PC-3 (cell line): ENCODE measurements at regions not wholly inside any gene's neighbourhood (a gene's known extent, or its start where the extent isn't known, plus 50 kb on each side); places are given as distances from the start of the nearest gene placed in this dataset.

Experiments
- ATAC-seq: fragments of 200-7000 bp; cut with Tn5 transposase; 2 replicates; pipeline ENCODE4 v1.9.1; 2020; ENCODE audit warnings: mild to moderate bottlenecking, moderate library complexity
- BruUV-seq: library from RNA; stranded (reverse); fragments of 400-500 nt; replicated peaks from 2 replicates; lab custom pipeline; 2021; lab: Mats Ljungman, UMichigan
- CTCF ChIA-PET: fragments of 300-600 bp; sonication (Branson Sonifier 250); formaldehyde crosslinking; loops from one replicate; lab custom pipeline; 2022; ENCODE audit warnings: antibody characterized with exemption; lab: Charles Lee
- POLR2A ChIA-PET: fragments of 300-600 bp; sonication (Branson Sonifier 250); formaldehyde crosslinking; loops from one replicate; lab custom pipeline; 2022; ENCODE audit warnings: antibody characterized with exemption; ENCODE audit not compliant: unreplicated experiment; lab: Charles Lee
- DNase-seq: peaks from one replicate; pipeline ENCODE4 v3.0.0-alpha.2; 2015
- H2AFZ ChIP-seq: fragments of 300-600 bp; sonication (generic); 2 replicates; pipeline ENCODE4 v1.6.0; 2016; ENCODE audit warnings: antibody characterized with exemption, low read length
- H3F3A ChIP-seq: fragments of 300-600 bp; sonication (generic); one replicate; pipeline ENCODE4 v1.6.0; 2017; ENCODE audit warnings: antibody characterized with exemption, low read length, control low read depth, mild to moderate bottlenecking; ENCODE audit not compliant: unreplicated experiment
- H3K27ac ChIP-seq: fragments of 300-600 bp; sonication (generic); 2 replicates; pipeline ENCODE4 v1.5.1; 2016; ENCODE audit warnings: mild to moderate bottlenecking, low read length
- H3K27me3 ChIP-seq: fragments of 300-600 bp; sonication (generic); 2 replicates; pipeline ENCODE4 v1.6.1; 2016; ENCODE audit warnings: low read length, mixed read lengths
- H3K36me3 ChIP-seq: fragments of 300-600 bp; sonication (generic); 2 replicates; pipeline ENCODE4 v1.6.1; 2016; ENCODE audit warnings: low read depth, mixed run types, low read length, mixed read lengths
- H3K4me1 ChIP-seq: fragments of 300-600 bp; sonication (generic); 2 replicates; pipeline ENCODE4 v1.5.1; 2016; ENCODE audit warnings: low read length; ENCODE audit not compliant: insufficient read depth
- H3K4me2 ChIP-seq: fragments of 300-600 bp; sonication (generic); 2 replicates; pipeline ENCODE4 v1.6.0; 2016; ENCODE audit warnings: low read length
- H3K4me3 ChIP-seq: fragments of 300-600 bp; sonication (generic); 2 replicates; pipeline ENCODE4 v1.5.1; 2016; ENCODE audit warnings: mild to moderate bottlenecking, low read length, mixed read lengths
- H3K79me2 ChIP-seq: fragments of 300-600 bp; sonication (generic); 2 replicates; pipeline ENCODE4 v1.6.1; 2017; ENCODE audit warnings: low read length, mixed read lengths
- H3K9ac ChIP-seq: fragments of 300-600 bp; sonication (generic); 2 replicates; pipeline ENCODE4 v1.6.0; 2016; ENCODE audit warnings: mild to moderate bottlenecking, low read length
- H3K9me2 ChIP-seq: fragments of 300-600 bp; sonication (generic); replicated peaks from 2 replicates; pipeline ENCODE4 v1.6.1; 2016; ENCODE audit warnings: mixed run types, low read length, mixed read lengths
- H3K9me3 ChIP-seq: fragments of 300-600 bp; sonication (generic); 2 replicates; pipeline ENCODE4 v1.6.1; 2016; ENCODE audit warnings: low read length, mixed read lengths
- H4K20me1 ChIP-seq: fragments of 300-600 bp; sonication (generic); 2 replicates; pipeline ENCODE4 v1.6.1; 2016; ENCODE audit warnings: low read length, mixed read lengths
- EZH2 ChIP-seq: fragments of 300-600 bp; sonication (generic); IDR thresholded peaks from one replicate; pipeline ENCODE4 v1.6.1; 2017; ENCODE audit warnings: antibody characterized with exemption, mild to moderate bottlenecking, low read length; ENCODE audit not compliant: unreplicated experiment
- EZH2phosphoT487 ChIP-seq: fragments of 300-600 bp; sonication (generic); IDR thresholded peaks from 2 replicates; pipeline ENCODE4 v1.6.1; 2018; ENCODE audit warnings: mild to moderate bottlenecking, antibody characterized with exemption, low read length, borderline replicate concordance
- intact Hi-C: fragments of 100-400 bp; cut with micrococcal nuclease; formaldehyde crosslinking; loops from 2 replicates; pipeline ENCODE4 v1.9.0; 2023
- TF ChIP-seq, protein P1 (sequence below): fragments of 300-600 bp; sonication (generic); conservative IDR thresholded peaks from 2 replicates; pipeline ENCODE4 v1.5.1; 2017; ENCODE audit warnings: antibody characterized with exemption, low read depth, mild to moderate bottlenecking, low read length

DNA sequence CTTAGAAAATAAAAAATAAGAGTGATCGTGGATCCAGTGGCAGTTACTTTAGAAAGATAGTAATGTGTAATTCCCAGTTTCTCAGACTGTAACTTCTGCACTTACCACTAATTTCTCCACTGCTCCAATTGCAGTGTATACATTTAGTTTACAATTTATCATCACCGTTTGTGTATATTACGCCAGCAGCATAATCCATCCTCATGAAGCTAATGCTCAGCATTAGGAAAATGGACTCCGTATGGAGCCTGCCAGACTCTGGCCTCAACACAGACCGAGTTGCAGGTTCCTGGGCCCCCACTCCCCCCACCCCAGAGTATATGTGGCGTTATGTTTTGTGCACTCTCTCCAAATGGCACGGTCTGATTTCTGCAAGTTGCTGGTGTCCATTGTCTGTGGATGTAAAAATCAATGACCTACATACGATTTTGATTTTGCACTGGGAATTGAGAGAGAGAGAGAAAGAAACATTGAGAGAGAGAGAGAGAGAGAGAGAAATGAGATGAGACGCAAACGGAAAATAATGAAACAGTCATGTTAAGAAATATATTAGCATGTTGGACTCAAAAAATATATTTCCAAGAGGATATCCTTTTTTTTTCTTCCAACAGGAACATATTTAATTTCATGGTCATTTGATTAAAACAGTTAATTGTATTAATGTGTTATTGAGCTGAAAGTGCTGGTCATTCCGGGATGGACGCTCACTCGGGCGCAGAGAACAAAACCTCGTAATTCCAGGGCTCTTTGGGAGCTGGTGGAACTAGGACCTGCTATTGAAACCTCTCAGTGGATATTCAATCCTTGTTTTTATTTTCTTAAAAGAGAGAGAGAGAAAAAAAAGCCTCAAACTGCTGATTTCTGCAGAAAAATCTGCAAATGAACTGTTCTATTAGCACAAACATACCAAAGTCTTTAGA, 278.8 kb downstream of the TSHZ3 start:
- intact Hi-C loops = no loop called here
- Histone ChIP-seq H3K79me2 (no peaks in the 10 kb centered on the region), H4K20me1 (no peaks in the 10 kb centered on the region), H3K9me2 (no peaks in the 10 kb centered on the region), H3K4me2 (no peak overlapping the region), H3F3A (no peaks in the 10 kb centered on the region), H3K27me3 (no peaks in the 10 kb centered on the region), H3K27ac (no peak overlapping the region), H2AFZ (no peak overlapping the region), H3K36me3 (no peaks in the 10 kb centered on the region), H3K4me3 (no peak overlapping the region), H3K9me3 (no peaks in the 10 kb centered on the region), H3K4me1 (no peaks in the 10 kb centered on the region), H3K9ac (no peak overlapping the region)
- ATAC-seq (no peak), DNase-seq (no peak)
- no TSS peak for BruUV-seq
- TF ChIP-seq EZH2 (no peak), EZH2phosphoT487 (no peak)
- TF ChIP-seq, protein P1, sequence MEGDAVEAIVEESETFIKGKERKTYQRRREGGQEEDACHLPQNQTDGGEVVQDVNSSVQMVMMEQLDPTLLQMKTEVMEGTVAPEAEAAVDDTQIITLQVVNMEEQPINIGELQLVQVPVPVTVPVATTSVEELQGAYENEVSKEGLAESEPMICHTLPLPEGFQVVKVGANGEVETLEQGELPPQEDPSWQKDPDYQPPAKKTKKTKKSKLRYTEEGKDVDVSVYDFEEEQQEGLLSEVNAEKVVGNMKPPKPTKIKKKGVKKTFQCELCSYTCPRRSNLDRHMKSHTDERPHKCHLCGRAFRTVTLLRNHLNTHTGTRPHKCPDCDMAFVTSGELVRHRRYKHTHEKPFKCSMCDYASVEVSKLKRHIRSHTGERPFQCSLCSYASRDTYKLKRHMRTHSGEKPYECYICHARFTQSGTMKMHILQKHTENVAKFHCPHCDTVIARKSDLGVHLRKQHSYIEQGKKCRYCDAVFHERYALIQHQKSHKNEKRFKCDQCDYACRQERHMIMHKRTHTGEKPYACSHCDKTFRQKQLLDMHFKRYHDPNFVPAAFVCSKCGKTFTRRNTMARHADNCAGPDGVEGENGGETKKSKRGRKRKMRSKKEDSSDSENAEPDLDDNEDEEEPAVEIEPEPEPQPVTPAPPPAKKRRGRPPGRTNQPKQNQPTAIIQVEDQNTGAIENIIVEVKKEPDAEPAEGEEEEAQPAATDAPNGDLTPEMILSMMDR = no peak
- CTCF ChIA-PET = no interaction called here
- POLR2A ChIA-PET = no interaction called here

DNA sequence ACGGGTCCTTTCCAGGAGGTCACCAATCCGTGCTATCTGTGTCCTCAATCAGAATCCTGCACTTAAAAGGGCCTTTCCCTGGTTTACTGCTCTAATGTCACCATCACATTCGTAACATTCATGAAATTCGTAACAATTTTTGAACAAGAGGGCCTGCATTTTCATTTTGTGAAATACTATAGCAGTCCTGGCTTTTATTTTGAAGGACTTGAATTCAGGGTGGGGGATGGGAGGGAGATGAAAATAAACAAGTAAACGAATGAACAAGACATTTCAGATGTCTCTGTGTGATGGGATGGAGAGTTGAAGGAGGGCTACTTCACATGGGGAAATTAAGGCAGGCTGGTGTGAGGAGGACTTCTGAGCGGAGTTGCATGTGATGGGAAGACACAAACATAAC, 281.0 kb downstream of the TSHZ3 start:
- no peaks in the 10 kb centered on the region for H3K27me3 ChIP-seq
- ATAC-seq (no peak), DNase-seq (no peak)
- ChIA-PET CTCF (no interaction called here), POLR2A (no interaction called here)
- H3K9ac ChIP-seq = no peak overlapping the region
- H4K20me1 ChIP-seq = no peaks in the 10 kb centered on the region
- no peaks in the 10 kb centered on the region for H3K9me3 ChIP-seq
- H2AFZ ChIP-seq = no peak overlapping the region
- no peak overlapping the region for H3K27ac ChIP-seq
- H3K4me2 ChIP-seq = no peak overlapping the region
- no peaks in the 10 kb centered on the region for H3K4me1 ChIP-seq
- TF ChIP-seq EZH2phosphoT487 = no peak
- TF ChIP-seq, protein P1 = no peak
- no peak for TF ChIP-seq EZH2
- H3K9me2 ChIP-seq = no peaks in the 10 kb centered on the region
- no peaks in the 10 kb centered on the region for H3K36me3 ChIP-seq
- no TSS peak for BruUV-seq
- intact Hi-C loops = no loop called here
- H3K79me2 ChIP-seq = no peaks in the 10 kb centered on the region
- H3K4me3 ChIP-seq = no peak overlapping the region
- no peaks in the 10 kb centered on the region for H3F3A ChIP-seq

DNA sequence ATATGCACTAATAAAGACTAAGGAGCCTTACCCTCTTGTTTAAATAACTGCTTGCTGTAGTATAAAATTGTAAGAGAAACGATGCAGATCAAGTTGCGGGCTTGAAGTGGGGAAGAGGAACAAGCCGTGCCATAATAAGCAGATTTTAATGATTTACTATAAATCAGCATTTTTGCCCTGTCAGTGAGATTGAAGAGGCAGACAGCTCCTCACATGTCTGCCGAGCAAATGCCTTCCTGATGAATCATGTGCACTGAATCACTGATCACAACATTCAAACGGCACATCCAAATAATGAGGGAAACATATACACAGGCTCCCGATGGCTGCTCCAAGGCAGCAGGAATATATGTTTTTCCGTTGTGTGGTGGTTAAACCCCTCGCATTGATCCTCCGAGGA, 282.9 kb downstream of the TSHZ3 start:
- no peak overlapping the region for H3K9ac ChIP-seq
- H3K27ac ChIP-seq = no peak overlapping the region
- no peaks in the 10 kb centered on the region for H3K4me1 ChIP-seq
- POLR2A ChIA-PET = no interaction called here
- no peaks in the 10 kb centered on the region for H3K79me2 ChIP-seq
- no peaks in the 10 kb centered on the region for H3K27me3 ChIP-seq
- TF ChIP-seq EZH2 (no peak), EZH2phosphoT487 (no peak)
- TF ChIP-seq, protein P1 = no peak
- no TSS peak for BruUV-seq
- no peaks in the 10 kb centered on the region for H4K20me1 ChIP-seq
- DNase-seq (peak; percentile 40), ATAC-seq (no peak)
- H2AFZ ChIP-seq = no peak overlapping the region
- H3K36me3 ChIP-seq = no peaks in the 10 kb centered on the region
- no peaks in the 10 kb centered on the region for H3F3A ChIP-seq
- H3K4me3 ChIP-seq = no peak overlapping the region
- CTCF ChIA-PET = no interaction called here
- H3K4me2 ChIP-seq = no peak overlapping the region
- no peaks in the 10 kb centered on the region for H3K9me2 ChIP-seq
- no peaks in the 10 kb centered on the region for H3K9me3 ChIP-seq
- intact Hi-C loops = no loop called here
